T-helper 2 cell treated with Interferon-gamma antibody and Interleukin-4, amounts not matched to agents 100 ng/mL and 5 ng/mL, for 36 hours (primary cell): ENCODE measurements at regions not wholly inside any gene's neighbourhood (a gene's known extent, or its start where the extent isn't known, plus 50 kb on each side); places are given as distances from the start of the nearest gene placed in this dataset.

Experiments
- intact Hi-C: fragments of 100-400 bp; cut with micrococcal nuclease; formaldehyde crosslinking; loops from one replicate; pipeline ENCODE4 v1.15.1; 2023

GRCh38 chr1:56191369-56191768 lies 388.0 kb downstream of the PLPP3 start:
- intact Hi-C loops, result no loop called here

- intact Hi-C loops, result no loop called here
Observed at GRCh38 chr1:56190806-56191365, 388.5 kb downstream of the PLPP3 start.

- intact Hi-C loops, result no loop called here
Observed at GRCh38 chr1:56189946-56190805, 389.2 kb downstream of the PLPP3 start.

GRCh38 chr1:56189454-56189853 lies 389.9 kb downstream of the PLPP3 start:
- intact Hi-C loops, result no loop called here

- intact Hi-C loops, result no loop called here
Observed at GRCh38 chr1:56188855-56189254, 390.5 kb downstream of the PLPP3 start.

GRCh38 chr1:56188221-56188620 lies 391.1 kb downstream of the PLPP3 start:
- intact Hi-C loops, result no loop called here

GRCh38 chr1:56187405-56187804 lies 392.0 kb downstream of the PLPP3 start:
- intact Hi-C loops, result no loop called here

- intact Hi-C loops, result no loop called here
Observed at GRCh38 chr1:56185493-56185892, 393.9 kb downstream of the PLPP3 start.

GRCh38 chr1:56183151-56183550 lies 396.2 kb downstream of the PLPP3 start:
- intact Hi-C loops, result no loop called here

- intact Hi-C loops, result no loop called here
Observed at GRCh38 chr1:56180520-56181190, 398.7 kb downstream of the PLPP3 start.

GRCh38 chr1:56179543-56179942 lies 399.8 kb downstream of the PLPP3 start:
- intact Hi-C loops, result no loop called here

GRCh38 chr1:56175211-56175610 lies 404.2 kb downstream of the PLPP3 start:
- intact Hi-C loops, result no loop called here

GRCh38 chr1:56174176-56174885 lies 405.0 kb downstream of the PLPP3 start:
- intact Hi-C loops, result no loop called here

GRCh38 chr1:56173736-56174135 lies 405.6 kb downstream of the PLPP3 start:
- intact Hi-C loops, result no loop called here

- intact Hi-C loops, result no loop called here
Observed at GRCh38 chr1:56171670-56172069, 407.7 kb downstream of the PLPP3 start.

- intact Hi-C loops, result no loop called here
Observed at GRCh38 chr1:56170784-56171320, 408.5 kb downstream of the PLPP3 start.

GRCh38 chr1:56169856-56170255 lies 409.5 kb downstream of the PLPP3 start:
- intact Hi-C loops, result no loop called here

GRCh38 chr1:56168176-56168575 lies 411.2 kb downstream of the PLPP3 start:
- intact Hi-C loops, result no loop called here

GRCh38 chr1:56167596-56167995 lies 411.8 kb downstream of the PLPP3 start:
- intact Hi-C loops, result no loop called here

- intact Hi-C loops, result no loop called here
Observed at GRCh38 chr1:56160773-56161315, 418.5 kb downstream of the PLPP3 start.
